Putamen (tissue), 1 donor: ENCODE measurements at regions not wholly inside any gene's neighbourhood (a gene's known extent, or its start where the extent isn't known, plus 50 kb on each side); places are given as distances from the start of the nearest gene placed in this dataset.

Source experiments
- DNase-seq: peaks from one replicate; pipeline ENCODE4 v3.0.0-alpha.2; 2016; ENCODE audit warnings: low spot score

DNA sequence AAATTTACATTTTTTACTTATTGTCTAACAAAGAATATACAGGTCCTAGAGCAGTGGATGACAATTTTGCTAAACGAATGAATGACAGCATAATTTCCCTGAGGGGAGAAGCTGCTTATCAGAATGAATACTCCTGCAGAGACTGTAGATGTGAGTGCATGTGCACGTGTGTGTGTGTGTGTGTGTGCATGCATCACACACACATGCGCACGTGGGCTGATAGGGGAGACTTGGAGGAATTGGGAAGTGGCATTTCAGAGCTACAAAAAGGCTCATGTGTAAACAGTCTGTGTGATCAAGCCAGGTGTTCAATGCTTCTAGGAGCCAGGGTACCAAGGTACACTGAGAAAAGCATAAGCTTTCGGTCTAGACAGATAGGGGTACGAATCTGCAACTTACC lies 93.5 kb upstream of the SASH1 start:
- no peak for DNase-seq

DNA sequence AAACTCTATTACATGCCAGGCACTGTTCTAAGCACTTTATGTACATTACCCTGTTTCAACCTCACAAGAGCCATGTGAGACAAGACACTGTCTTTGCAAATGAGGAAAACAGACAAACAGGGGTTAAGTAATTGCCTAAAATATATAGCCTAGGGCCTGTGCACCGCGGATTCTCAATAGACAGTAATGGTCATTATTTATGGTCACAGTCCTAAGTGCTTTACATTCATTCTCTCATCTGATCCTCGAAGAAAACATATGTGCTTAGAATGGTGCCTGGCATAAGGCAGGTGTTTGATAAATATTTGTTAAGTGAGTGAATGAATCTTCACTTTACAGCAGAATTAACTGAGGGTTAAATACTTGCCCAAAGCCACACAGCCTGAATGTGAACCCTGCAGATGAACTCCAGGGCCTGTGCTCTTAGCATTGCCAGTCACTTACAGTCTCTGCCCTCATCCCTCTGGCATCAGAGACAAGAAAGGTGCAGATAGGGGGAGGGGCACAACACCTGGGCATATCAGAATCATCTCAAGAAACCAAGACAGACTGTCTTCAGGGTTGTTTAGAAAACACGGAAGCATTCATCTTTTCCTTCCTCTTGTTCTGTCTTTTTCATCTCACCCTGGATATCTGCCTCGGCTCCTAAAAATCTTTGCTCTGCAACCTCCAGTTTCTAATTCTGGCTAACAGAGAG lies 92.8 kb upstream of the SASH1 start:
- DNase-seq = no peak

DNA sequence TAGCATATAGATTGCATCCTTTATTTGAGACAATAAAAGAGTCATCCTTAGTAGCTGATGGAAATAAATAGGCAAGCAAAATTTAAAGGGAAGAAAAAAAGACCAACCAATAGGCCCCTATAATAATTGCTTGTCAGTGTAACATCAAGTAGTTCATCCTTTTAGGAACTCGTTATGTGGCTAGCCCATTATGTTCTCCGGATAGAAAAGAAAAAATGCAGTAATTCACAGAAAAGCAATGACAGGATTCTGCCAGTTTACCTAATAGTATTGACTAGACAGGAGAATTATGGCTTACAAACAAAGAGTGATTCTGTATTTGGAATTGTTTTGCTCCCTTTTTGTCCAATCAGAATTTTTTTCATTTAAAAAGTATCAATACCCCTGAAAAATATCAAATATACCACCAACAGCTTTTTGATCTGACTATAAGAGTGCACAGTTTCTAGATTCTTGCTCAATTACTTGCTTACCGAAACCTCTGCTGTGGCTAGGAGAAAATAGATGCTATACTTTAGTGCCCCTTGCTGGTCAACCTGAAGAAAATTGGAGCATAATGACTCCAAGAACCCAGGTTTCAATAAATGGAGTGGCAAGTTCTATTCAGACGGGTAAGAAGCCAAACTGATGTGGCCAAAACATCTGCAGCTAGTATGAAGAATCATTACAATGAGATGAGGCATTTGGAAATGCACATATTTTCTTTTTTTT lies 91.5 kb upstream of the SASH1 start:
- no peak for DNase-seq

DNA sequence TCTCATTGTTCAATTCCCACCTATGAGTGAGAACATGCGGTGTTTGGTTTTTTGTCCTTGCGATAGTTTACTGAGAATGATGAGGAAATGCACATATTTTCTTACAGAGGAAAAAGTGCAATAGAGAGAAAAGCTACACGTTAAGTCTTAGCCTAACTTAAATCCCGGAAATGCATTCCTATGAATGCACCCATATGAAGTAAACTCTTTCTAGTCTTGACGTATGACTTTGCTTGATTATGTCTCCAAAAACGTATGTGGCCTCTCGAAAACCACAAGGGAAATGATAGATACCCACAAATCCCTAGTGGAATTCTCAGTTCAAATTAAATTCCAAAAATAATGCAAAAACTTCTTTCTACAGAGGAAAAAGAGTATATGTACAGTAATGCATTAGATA lies 90.7 kb upstream of the SASH1 start:
- DNase-seq = no peak

- DNase-seq = no peak
These were observed 84.8 kb upstream of the SASH1 start for GRCh38 chr6:148257810-148258209.

DNA sequence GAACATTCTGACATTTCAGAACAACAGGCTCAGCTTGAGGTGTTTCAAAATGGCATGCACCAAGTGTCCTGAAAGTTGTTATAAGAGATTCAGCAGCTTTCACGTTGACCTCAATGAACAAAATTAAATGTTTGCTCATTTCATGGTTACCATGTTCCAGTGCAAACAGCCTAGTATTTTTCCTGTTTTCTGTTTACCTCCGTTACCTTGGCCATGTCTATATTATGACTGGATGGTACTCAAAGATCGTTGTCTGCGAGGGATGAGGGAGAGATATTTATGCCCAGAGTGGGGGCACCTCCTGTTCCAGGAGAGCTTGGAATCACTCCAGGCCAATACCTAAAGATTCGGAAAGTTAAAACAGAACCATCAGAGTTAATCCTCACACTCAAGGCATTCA lies 83.8 kb upstream of the SASH1 start:
- DNase-seq = no peak

GRCh38 chr6:148261470-148261869 lies 81.2 kb upstream of the SASH1 start:
- no peak for DNase-seq

GRCh38 chr6:148263010-148263409 lies 79.6 kb upstream of the SASH1 start:
- no peak for DNase-seq

DNA sequence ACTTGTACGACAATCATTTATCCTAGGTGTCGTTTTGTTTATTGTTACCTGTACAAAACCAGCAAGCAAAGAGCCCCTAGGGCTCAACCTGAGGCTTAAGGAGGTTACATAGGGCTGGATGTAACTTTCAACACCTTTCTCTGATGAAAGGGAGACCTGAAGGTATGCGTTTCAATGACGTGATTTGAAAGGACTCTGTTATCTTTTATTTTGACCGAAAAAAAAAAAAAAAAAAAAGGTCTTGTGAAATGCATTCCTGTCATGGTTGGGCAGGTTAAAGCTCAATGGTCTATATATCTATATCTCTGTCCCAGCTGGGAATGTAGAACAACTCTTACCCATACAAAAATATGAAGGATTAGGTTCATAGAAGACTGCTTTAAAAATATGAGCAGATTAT lies 78.7 kb upstream of the SASH1 start:
- no peak for DNase-seq

- no peak for DNase-seq
These were observed 77.6 kb upstream of the SASH1 start for GRCh38 chr6:148265054-148265453.

DNA sequence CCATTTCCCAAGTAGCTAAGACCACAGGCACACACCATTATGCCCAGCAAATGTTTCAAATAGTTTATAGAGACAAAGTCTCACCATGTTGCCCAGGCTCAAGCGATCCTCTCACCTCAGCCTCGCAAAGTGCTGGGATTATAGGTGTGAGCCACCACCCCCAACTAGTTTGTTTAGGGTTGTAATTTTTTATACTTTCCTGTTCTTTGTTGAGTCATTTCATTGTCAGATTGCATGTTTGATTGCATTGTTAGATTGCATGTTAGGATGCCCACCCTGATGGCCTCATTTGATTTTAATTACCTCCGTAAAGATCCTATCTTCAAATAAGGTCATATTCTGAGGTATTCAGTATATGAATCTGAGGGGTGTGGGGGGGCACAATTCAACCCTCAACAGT lies 73.3 kb upstream of the SASH1 start:
- DNase-seq = no peak

GRCh38 chr6:148271711-148272439 lies 70.8 kb upstream of the SASH1 start:
- no peak for DNase-seq

DNA sequence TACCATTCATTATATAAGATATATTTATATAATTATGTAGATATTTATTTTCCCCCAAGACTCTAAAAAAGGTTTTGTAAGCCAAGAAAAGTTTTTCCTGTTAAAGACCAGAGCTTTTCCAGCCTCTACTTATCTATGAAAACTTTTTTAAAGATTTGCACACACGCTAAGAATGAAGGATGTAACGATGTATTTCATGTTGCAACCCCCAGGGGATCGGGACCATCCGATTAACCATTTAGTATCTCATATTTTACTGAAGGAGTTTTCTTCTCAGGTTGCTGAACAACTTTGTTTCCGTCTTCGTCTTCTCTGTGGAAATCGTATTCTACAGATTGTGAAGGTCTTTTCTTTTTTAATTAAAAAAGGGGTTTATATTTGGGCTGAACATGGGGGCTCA lies 70.0 kb upstream of the SASH1 start:
- no peak for DNase-seq

DNA sequence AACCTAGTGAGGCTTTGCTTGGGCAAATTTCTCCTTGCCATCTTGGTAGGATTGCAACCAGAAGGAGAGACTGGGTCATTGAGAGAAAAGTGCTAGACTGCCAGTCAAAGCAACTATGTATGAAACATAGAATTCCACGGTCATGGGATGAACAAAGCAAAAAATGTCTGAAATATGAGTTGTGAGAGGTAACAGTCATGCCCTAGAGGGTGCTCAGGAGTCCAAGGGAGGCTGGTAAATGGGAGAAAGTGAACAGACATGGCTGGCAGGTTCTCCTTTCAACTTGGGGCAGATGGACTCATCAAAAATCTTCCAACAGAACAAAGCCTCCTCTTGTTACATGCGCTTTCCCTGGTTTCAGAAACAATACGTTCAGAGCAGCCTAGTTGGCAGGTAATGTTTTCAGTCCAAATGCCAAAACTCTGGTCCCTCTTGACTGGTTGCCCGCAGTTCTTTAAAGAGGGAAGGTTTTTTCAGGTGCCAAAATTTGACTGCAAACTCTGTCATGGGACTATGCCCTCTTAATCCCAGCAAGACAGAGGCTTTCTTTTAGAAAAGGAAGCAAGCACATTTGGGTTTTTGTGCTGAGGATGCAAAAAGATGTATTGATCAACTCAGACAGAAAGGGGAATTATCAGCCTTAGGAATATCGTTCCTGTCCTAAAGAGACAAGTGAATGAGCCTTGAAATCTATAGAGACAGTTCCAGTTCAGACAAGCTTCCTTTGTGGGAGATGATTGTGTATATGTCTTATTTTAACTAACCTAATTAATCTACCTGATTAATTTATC lies 68.5 kb upstream of the SASH1 start:
- no peak for DNase-seq

DNA sequence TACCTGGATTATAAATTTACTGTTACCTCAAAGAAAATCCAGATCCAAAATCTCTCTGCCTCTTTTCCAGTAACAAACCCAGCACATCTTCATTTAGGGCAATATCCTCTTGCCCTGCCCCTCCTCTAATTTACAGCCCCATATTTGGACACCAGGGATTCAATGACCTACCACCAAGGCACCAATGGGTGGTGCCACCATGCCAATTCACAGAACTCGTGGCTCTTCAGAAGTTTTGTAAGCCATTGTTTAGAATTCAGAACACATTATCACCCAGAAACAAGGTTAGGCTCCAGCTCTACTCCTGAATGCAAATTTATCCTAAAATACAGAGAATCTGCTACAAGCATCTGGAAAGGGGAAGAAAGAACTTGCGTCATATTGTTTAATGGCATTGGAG lies 67.8 kb upstream of the SASH1 start:
- no peak for DNase-seq

DNA sequence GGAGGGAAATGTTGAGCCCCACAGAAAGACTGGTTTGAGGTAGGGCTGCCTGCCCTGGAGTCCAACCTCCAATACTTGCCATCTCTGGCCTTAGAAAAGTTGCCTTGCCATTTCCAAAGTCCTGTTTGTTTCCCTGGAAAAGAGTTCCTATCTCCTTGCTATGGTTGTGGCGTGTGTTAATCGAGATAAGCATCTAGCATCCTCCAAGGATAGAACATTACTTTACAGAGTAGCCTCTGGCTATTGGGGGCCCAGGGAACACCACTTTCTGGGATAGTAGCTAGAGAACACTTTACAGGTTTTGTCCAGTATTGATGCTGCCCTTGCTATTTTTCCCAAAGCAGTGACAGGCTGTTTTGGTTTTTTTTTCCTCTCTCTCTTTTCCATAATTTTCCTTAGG lies 57.4 kb upstream of the SASH1 start:
- DNase-seq = no peak

- no peak for DNase-seq
These were observed 56.1 kb upstream of the SASH1 start for GRCh38 chr6:148286563-148286962.

DNA sequence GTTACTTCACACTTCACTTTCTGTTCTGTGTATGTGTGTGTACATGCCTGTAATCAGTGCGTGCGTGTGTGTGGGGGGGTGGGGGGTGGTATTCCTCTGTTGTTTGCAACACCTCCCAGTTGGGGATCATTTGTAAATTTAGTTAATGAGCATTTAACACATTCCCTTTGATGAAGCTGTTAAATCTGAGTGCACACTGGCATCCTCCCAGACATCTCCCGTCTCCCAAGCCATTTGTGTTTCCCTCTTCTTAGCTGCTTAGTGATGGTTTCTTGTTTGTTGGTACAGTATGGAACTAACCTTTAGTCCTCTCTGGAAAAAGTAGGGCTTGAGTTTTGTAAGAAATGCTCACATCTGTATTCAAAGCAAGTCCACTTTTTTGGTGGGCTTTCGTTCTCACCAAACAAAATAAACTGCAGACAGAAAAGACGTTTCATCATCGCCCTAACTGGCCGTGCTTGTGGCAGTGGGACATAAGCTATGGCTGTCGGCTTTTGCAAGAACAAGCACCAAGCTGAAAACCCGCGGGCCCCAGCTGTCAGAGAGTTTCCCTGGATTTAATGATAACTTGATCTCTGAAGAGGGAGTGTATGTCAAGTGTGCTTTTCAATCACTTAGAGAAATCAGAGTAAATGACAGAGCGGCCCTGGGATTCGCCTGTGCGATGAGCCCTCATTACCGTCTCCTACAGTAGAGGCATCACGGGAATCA lies 54.9 kb upstream of the SASH1 start:
- no peak for DNase-seq

DNA sequence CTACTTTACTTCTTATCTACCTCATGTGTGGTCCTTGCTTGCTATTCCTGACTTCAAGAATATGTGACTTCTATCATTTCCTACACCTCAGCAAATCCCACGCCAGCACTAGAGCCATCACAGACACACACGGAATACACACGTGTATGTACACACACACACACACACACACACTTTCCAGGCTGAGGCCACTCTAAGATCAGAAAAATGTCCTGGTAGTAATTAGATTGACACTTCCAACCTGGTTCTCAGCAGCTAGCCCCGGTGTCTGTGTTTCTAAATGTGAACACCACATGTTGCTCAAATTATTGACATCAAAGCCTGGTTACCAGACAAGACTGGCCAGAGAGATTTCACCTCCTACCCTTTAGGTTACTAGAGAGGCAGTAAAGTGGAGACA lies 54.1 kb upstream of the SASH1 start:
- no peak for DNase-seq

GRCh38 chr6:148289153-148289552 lies 53.5 kb upstream of the SASH1 start:
- no peak for DNase-seq

- DNase-seq = no peak
These were observed 50.8 kb upstream of the SASH1 start for GRCh38 chr6:148291876-148292275.
